ENCODE measurements at regions not wholly inside any gene's neighbourhood (a gene's known extent, or its start where the extent isn't known, plus 50 kb on each side); places are given as distances from the start of the nearest gene placed in this dataset.

- 62 to 87% (median 75%) methylated on average over 1 of the region's 1 CpG for WGBS, 5 donors
- Histone ChIP-seq H3K36me3 (no peaks in the 10 kb centered on the region), H3K4me1 (no peaks in the 10 kb centered on the region), H3K27ac (no peak overlapping the region), H3K27me3 (no peaks in the 10 kb centered on the region), H3K9me3 (no peaks in the 10 kb centered on the region), H3K4me3 (no peak overlapping the region)
- intact Hi-C loops (cut with DNase I; ENCODE audit: low total_unique reads) = no loop called here
- no peak for DNase-seq
- TF ChIP-seq POLR2AphosphoS5 (IDR thresholded peaks at IDR 0.05) = no peak
- TF ChIP-seq EP300 (IDR thresholded peaks at IDR 0.05) = no peak
- TF ChIP-seq, protein P1, sequence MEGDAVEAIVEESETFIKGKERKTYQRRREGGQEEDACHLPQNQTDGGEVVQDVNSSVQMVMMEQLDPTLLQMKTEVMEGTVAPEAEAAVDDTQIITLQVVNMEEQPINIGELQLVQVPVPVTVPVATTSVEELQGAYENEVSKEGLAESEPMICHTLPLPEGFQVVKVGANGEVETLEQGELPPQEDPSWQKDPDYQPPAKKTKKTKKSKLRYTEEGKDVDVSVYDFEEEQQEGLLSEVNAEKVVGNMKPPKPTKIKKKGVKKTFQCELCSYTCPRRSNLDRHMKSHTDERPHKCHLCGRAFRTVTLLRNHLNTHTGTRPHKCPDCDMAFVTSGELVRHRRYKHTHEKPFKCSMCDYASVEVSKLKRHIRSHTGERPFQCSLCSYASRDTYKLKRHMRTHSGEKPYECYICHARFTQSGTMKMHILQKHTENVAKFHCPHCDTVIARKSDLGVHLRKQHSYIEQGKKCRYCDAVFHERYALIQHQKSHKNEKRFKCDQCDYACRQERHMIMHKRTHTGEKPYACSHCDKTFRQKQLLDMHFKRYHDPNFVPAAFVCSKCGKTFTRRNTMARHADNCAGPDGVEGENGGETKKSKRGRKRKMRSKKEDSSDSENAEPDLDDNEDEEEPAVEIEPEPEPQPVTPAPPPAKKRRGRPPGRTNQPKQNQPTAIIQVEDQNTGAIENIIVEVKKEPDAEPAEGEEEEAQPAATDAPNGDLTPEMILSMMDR (IDR thresholded peaks at IDR 0.05) = no peak
- TF ChIP-seq POLR2A (IDR thresholded peaks at IDR 0.05) = no peak
These were observed 414.1 kb upstream of the MEF2C start for GRCh38 chr5:89297066-89297465.

DNA sequence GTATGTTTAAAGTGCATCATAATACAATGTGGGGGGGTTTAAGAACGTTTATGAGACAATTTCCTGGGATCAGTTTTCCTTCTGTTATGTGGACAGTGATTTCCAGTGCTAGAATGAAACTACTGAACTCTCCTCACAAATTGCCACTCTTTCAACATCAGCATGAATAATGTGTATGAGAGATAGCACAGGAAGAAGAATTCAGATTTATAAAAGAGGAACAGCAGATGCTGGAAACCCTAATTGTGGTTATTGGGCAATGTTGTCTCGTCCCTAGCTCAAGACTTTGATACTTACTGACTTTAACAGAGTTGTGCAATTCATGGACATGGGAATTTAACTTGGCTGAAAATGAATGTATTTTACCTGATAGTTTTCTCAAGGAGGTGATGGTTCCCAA is 410.8 kb upstream of the MEF2C start:
- TF ChIP-seq POLR2AphosphoS5 (IDR thresholded peaks at IDR 0.05) = no peak
- no peak for TF ChIP-seq EP300 (IDR thresholded peaks at IDR 0.05)
- no peak for TF ChIP-seq POLR2A (IDR thresholded peaks at IDR 0.05)
- TF ChIP-seq, protein P1 (IDR thresholded peaks at IDR 0.05) = no peak
- Histone ChIP-seq H3K4me3 (no peak overlapping the region), H3K27me3 (no peaks in the 10 kb centered on the region), H3K9me3 (no peaks in the 10 kb centered on the region), H3K36me3 (no peaks in the 10 kb centered on the region), H3K4me1 (no peaks in the 10 kb centered on the region), H3K27ac (peak overlapping the region in 1 of 5 donors; percentile 9)
- DNase-seq = peak in 1 of 2 donors; percentile 17
- 21 to 40% (median 32%) methylated on average over 2 of the region's 2 CpGs for WGBS, 5 donors
- intact Hi-C loops (cut with DNase I; ENCODE audit: low total_unique reads) = no loop called here

DNA sequence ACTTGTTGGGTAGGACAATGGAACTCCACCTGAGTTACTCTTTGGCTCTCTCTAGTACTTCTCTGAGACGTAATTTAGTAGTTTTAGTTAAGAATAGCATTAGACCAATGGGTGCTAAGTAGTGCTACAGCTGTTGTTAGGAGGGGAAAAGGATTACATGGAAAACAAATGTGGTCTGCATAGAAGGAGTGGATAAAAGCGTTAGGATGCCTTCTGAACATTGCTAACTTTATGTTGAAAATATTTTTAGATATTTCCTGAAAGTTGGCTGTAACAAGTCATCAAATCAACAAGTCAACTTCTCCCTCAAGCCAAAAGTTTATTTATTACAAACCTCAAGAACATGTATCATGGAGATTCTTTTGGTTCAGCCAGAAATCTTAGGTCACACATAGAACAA is 409.5 kb upstream of the MEF2C start:
- no peaks in the 10 kb centered on the region for H3K36me3 ChIP-seq
- DNase-seq = no peak
- 63 to 80% (median 77%) methylated on average over 2 of the region's 2 CpGs for WGBS, 5 donors
- no peak for TF ChIP-seq POLR2AphosphoS5 (IDR thresholded peaks at IDR 0.05)
- intact Hi-C loops (cut with DNase I; ENCODE audit: low total_unique reads) = no loop called here
- H3K4me1 ChIP-seq = no peaks in the 10 kb centered on the region
- H3K27ac ChIP-seq = no peak overlapping the region
- no peaks in the 10 kb centered on the region for H3K9me3 ChIP-seq
- no peaks in the 10 kb centered on the region for H3K27me3 ChIP-seq
- no peak overlapping the region for H3K4me3 ChIP-seq

GRCh38 chr5:89289604-89290003 is 406.6 kb upstream of the MEF2C start:
- no peaks in the 10 kb centered on the region for H3K36me3 ChIP-seq
- DNase-seq = no peak
- intact Hi-C loops (cut with DNase I; ENCODE audit: low total_unique reads) = no loop called here
- WGBS, 5 donors = 35 to 52% (median 38%) methylated on average over 3 of the region's 3 CpGs
- H3K4me1 ChIP-seq = no peaks in the 10 kb centered on the region
- TF ChIP-seq, protein P1 (IDR thresholded peaks at IDR 0.05) = no peak
- TF ChIP-seq POLR2AphosphoS5 (IDR thresholded peaks at IDR 0.05) (no peak), POLR2A (IDR thresholded peaks at IDR 0.05) (no peak), EP300 (IDR thresholded peaks at IDR 0.05) (no peak)
- no peak overlapping the region for H3K27ac ChIP-seq
- H3K27me3 ChIP-seq = no peaks in the 10 kb centered on the region
- H3K4me3 ChIP-seq = no peak overlapping the region
- H3K9me3 ChIP-seq = no peaks in the 10 kb centered on the region

DNA sequence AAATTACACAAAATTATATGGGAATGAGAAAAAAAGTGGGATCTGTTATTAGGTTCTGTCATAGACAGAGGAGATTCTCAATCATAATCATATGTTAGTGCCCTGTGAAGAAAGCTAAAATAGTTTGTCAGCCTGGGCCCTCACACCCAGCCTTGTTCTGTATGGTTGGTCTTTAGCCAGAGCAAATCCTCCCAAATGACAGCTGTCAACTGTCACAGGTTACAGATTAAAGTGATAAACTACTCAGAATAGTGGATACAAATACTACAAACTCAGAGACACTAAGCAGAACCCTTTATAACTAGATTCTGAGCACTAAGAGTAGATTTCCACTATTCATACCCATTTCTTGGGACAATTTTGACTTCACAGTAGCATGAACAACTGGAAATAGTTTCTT is 405.0 kb upstream of the MEF2C start:
- no peaks in the 10 kb centered on the region for H3K4me1 ChIP-seq
- no peak overlapping the region for H3K27ac ChIP-seq
- TF ChIP-seq POLR2AphosphoS5 (IDR thresholded peaks at IDR 0.05) = no peak
- TF ChIP-seq POLR2A (IDR thresholded peaks at IDR 0.05) = no peak
- TF ChIP-seq EP300 (IDR thresholded peaks at IDR 0.05) = no peak
- TF ChIP-seq, protein P1 (IDR thresholded peaks at IDR 0.05) = no peak
- no peaks in the 10 kb centered on the region for H3K27me3 ChIP-seq
- H3K36me3 ChIP-seq = no peaks in the 10 kb centered on the region
- no peak overlapping the region for H3K4me3 ChIP-seq
- no peaks in the 10 kb centered on the region for H3K9me3 ChIP-seq
- intact Hi-C loops (cut with DNase I; ENCODE audit: low total_unique reads) = no loop called here
- no peak for DNase-seq

Data from stomach (tissue), 8 donors.